ENCODE measurements at regions not wholly inside any gene's neighbourhood (a gene's known extent, or its start where the extent isn't known, plus 50 kb on each side); places are given as distances from the start of the nearest gene placed in this dataset.
A peak's percentile ranks its signal among the peaks of the same experiment; 100 is the strongest.

GRCh38 chr6:56772737-56773184 is 130.1 kb upstream of the DST start:
- no peak for DNase-seq (ENCODE audit: insufficient read length, low spot score)
- peak; percentile 51 for FAIRE-seq

- FAIRE-seq = peak; percentile 64
- DNase-seq (ENCODE audit: insufficient read length, low spot score) = no peak
Measured at GRCh38 chr6:56771929-56772607, 129.4 kb upstream of the DST start.

DNA sequence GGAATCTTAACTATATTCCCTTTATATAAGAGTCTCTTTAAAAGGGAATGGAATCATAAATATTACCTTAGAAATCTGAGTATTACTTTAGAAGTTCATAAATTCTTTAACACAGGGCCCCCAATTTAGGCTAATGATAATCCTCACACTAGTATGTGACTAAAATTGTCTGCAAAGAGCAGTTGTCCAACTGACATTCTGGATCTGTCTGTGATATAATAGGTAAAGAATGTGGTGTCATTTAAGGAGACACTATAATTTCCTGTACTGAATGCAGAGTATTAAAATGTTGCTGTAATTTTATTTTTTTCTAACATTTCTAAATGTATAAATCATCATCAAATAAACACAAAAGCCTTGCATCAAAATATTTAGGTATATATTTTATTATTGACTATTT is 128.5 kb upstream of the DST start:
- FAIRE-seq (no peak), DNase-seq (ENCODE audit: insufficient read length, low spot score) (no peak)

DNA sequence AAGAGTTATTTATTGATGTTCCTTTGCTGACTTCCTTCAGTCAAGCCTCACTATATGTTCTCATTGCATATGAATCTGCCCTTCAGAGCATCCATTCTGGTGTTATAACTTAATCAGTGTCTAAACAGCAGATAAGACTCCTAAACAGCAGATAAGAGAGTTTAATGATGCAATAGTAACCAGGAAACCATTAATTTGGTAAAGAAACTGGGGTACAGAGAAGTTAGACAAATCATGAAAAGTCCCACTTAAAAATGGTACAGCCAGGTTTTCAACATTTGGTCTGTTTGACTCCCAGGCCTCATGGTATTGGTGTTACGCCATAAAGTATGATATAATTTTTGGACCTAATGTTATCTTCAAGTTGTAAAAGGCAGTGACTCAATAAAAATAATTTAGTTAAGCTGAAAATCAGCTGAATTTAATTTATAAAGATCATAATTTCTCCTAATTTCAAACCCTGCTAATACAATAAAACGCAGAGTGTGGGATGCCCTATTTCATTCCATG is 127.4 kb upstream of the DST start:
- no peak for DNase-seq (ENCODE audit: insufficient read length, low spot score)

GRCh38 chr6:56767892-56768531 is 125.3 kb upstream of the DST start:
- FAIRE-seq (peak; percentile 72), DNase-seq (ENCODE audit: insufficient read length, low spot score) (no peak)

More for the DNA sequence above, 127.4 kb upstream of the DST start:
- FAIRE-seq = peak; percentile 60

- DNase-seq (ENCODE audit: insufficient read length, low spot score) (no peak), FAIRE-seq (no peak)
Measured at GRCh38 chr6:56767435-56767834, 124.7 kb upstream of the DST start.

- DNase-seq (ENCODE audit: insufficient read length, low spot score) = no peak
Measured at GRCh38 chr6:56766806-56767178, 124.1 kb upstream of the DST start.

GRCh38 chr6:56766139-56766805 is 123.6 kb upstream of the DST start:
- FAIRE-seq (no peak), DNase-seq (ENCODE audit: insufficient read length, low spot score) (no peak)

More at GRCh38 chr6:56766806-56767178, 124.1 kb upstream of the DST start:
- peak; percentile 11 for FAIRE-seq

GRCh38 chr6:56765494-56765893 is 122.8 kb upstream of the DST start:
- FAIRE-seq (peak; percentile 23), DNase-seq (ENCODE audit: insufficient read length, low spot score) (no peak)

- FAIRE-seq (peak; percentile 90), DNase-seq (ENCODE audit: insufficient read length, low spot score) (no peak)
Measured at GRCh38 chr6:56764081-56764566, 121.4 kb upstream of the DST start.

DNA sequence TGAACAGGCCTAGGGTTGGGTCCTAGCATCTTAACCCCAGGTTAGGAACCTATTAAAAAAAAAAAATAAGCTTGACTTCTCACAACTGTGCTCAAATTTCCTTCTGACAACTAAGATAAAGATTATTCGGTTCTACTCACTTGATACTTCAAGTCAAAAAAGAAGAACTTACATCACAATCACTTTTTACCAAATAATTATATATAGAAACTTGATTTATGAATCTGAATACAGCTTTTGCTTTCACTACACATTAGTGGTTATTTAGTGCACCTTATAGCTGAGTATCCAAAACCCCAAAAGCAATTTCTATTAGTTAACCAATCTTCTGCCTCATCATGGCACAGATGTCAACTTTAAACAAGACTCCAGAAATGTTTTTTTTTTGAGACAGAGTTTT is 119.0 kb upstream of the DST start:
- FAIRE-seq = no peak

GRCh38 chr6:56760842-56761241 is 118.2 kb upstream of the DST start:
- DNase-seq (ENCODE audit: insufficient read length, low spot score) = no peak
- FAIRE-seq = no peak

More for the DNA sequence above, 119.0 kb upstream of the DST start:
- no peak for DNase-seq (ENCODE audit: insufficient read length, low spot score)

DNA sequence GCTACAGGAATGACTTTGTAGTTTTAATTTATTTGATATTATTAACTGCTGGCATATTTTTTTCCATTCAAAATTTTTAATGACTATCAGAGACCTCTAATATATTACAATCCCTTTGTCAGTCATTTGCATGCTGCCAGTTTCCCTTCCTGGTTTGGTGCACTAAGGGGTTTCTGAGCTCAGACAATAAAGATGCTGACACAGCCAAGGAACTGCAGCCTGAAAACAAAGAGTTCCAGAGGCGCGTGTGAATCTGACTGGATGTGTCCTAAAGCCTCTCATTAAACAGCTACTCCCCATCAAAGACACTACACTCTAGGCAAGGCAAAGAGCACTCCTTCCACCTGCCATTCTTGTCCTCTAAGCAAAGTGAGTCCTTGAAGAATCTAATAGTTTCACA is 116.8 kb upstream of the DST start:
- DNase-seq (ENCODE audit: insufficient read length, low spot score) = no peak
- FAIRE-seq = no peak

DNA sequence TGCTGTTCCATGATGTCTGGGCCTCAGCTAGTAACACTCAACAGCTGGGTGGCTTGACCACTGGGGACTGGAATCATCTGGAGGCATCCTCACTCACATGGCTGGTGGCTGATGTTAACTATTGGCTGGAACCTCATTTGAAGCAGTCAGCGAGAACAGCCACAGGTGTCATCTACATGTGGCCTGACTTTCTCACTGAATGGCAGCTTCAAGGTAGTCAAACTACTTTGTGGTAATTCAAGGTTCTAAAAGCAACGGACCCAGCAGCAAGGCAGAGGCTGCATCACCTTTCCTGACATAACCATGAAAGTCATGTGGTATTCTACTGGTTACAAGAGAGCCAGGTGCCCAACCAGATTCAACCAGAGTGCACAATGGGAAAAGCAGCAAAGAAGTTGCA is 115.9 kb upstream of the DST start:
- FAIRE-seq (peak; percentile 60), DNase-seq (ENCODE audit: insufficient read length, low spot score) (no peak)

DNA sequence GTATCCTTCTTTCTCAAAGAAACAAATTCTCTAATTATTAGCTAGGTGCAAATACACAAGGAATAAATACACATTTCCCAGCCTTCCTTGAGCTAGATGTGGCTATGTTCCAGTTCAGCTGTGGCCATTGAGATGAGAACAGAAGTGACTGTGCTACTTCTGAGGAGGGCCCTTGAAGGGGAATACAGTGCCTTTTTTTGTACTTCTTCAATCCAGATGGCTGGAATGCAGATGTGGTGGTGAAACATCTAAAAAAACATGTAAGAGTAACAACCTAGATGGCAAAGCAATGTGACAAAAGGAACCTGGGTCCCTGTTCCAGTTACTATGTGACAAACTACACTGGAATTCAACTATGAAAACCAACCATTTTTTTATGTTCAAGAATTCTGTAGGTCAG is 115.4 kb upstream of the DST start:
- FAIRE-seq (no peak), DNase-seq (ENCODE audit: insufficient read length, low spot score) (no peak)

- FAIRE-seq (peak; percentile 81), DNase-seq (ENCODE audit: insufficient read length, low spot score) (no peak)
Measured at GRCh38 chr6:56757588-56757984, 114.9 kb upstream of the DST start.

- peak; percentile 49 for FAIRE-seq
Measured at GRCh38 chr6:56756791-56757587, 114.3 kb upstream of the DST start.

GRCh38 chr6:56756219-56756789 is 113.6 kb upstream of the DST start:
- DNase-seq (ENCODE audit: insufficient read length, low spot score) (no peak), FAIRE-seq (peak; percentile 59)

More at GRCh38 chr6:56756791-56757587, 114.3 kb upstream of the DST start:
- no peak for DNase-seq (ENCODE audit: insufficient read length, low spot score)

DNA sequence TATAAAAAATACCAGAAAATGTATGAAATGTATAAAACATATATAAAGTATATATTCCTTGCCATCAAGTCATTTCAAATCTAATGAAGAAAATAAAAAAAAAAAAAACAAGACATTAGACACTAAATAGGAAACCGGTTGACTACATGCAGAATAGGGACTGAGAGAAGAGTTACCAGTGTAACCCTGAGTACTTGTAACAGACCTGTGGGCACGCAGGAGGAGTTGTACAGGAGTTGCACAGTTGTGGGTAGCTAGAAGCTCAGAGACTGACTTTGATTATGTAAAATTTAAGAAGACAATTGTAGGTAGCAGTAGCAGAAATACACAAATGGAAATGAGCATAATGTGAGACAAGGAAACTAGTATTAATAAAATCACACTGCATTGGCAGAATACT is 112.4 kb upstream of the DST start:
- no peak for FAIRE-seq
- DNase-seq (ENCODE audit: insufficient read length, low spot score) = no peak

DNA sequence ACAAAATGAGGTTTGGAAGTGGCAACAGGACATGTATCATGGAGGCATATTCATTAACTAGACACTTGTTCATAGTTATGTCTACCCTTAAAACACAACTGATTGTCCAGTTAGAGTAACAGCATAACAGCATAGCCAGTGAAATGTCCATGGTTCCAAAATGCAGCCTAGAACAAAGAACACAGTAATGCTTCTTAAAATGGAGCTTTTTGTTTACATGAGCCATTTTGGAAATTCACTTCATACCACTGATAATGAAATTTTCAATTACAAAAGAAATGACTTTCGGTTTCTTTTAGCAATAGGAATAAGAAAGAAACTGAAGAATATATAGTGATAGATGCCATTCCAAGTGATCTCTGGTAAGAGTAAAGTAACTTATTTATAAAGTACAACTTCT is 111.1 kb upstream of the DST start:
- FAIRE-seq (no peak), DNase-seq (ENCODE audit: insufficient read length, low spot score) (no peak)
